A673 (cell line): ENCODE measurements at regions not wholly inside any gene's neighbourhood (a gene's known extent, or its start where the extent isn't known, plus 50 kb on each side); places are given as distances from the start of the nearest gene placed in this dataset.

Experiments
- BruUV-seq: library from RNA; stranded (reverse); fragments of 400-500 nt; replicated peaks from 2 replicates; lab custom pipeline; 2021; lab: Mats Ljungman, UMichigan
- CTCF ChIA-PET: fragments of 300-600 bp; sonication (Branson Sonifier 250); formaldehyde crosslinking; loops from one replicate; lab custom pipeline; 2022; ENCODE audit warnings: antibody characterized with exemption; lab: Charles Lee
- POLR2A ChIA-PET: fragments of 300-600 bp; sonication (Branson Sonifier 250); formaldehyde crosslinking; loops from one replicate; lab custom pipeline; 2022; ENCODE audit warnings: antibody characterized with exemption; ENCODE audit not compliant: low non-redundant PET; lab: Charles Lee
- DNase-seq: peaks from one replicate; pipeline ENCODE4 v3.0.0-alpha.2; 2015; ENCODE audit warnings: low spot score
- H3K27ac ChIP-seq: fragments of 200-600 bp; sonication (generic); 2 replicates; pipeline ENCODE4 v1.5.1; 2016; ENCODE audit warnings: mixed run types, low read depth, mild to moderate bottlenecking, mixed read lengths, antibody characterized with exemption, low read length; ENCODE audit not compliant: poor library complexity, severe bottlenecking
- H3K27me3 ChIP-seq: fragments of 200-600 bp; sonication (generic); replicated peaks from 2 replicates; pipeline ENCODE4 v1.6.1; 2017; ENCODE audit warnings: mixed run types, low read depth, mild to moderate bottlenecking, mixed read lengths, antibody characterized with exemption, low read length; ENCODE audit not compliant: insufficient read depth, poor library complexity
- H3K36me3 ChIP-seq: fragments of 200-600 bp; sonication (generic); 2 replicates; pipeline ENCODE4 v1.6.1; 2016; ENCODE audit warnings: mixed run types, mild to moderate bottlenecking, mixed read lengths, antibody characterized with exemption, low read length; ENCODE audit not compliant: insufficient read depth, poor library complexity, severe bottlenecking
- H3K4me1 ChIP-seq: fragments of 200-600 bp; sonication (generic); 2 replicates; pipeline ENCODE4 v1.6.1; 2017; ENCODE audit warnings: mixed run types, mild to moderate bottlenecking, mixed read lengths, antibody characterized with exemption, low read length; ENCODE audit not compliant: insufficient read depth, poor library complexity, severe bottlenecking
- H3K4me3 ChIP-seq: fragments of 200-600 bp; sonication (generic); 2 replicates; pipeline ENCODE4 v1.5.1; 2016; ENCODE audit warnings: low read depth, mixed run types, mild to moderate bottlenecking, mixed read lengths, low read length; ENCODE audit not compliant: poor library complexity, severe bottlenecking
- H3K9me3 ChIP-seq: fragments of 200-600 bp; sonication (generic); 2 replicates; pipeline ENCODE4 v1.6.1; 2016; ENCODE audit warnings: mixed run types, low read depth, mild to moderate bottlenecking, mixed read lengths, antibody characterized with exemption, low read length; ENCODE audit not compliant: poor library complexity, severe bottlenecking
- CTCF ChIP-seq: fragments of 300-800, 200-600 bp; sonication (generic); conservative IDR thresholded peaks from 2 replicates; pipeline ENCODE4 v1.5.1; 2017; ENCODE audit warnings: low read depth, mild to moderate bottlenecking, antibody characterized with exemption, low read length, moderate library complexity, mixed read lengths
- EZH2 ChIP-seq: fragments of 200-600 bp; sonication (generic); IDR thresholded peaks from 2 replicates; pipeline ENCODE4 v1.6.1; 2017; ENCODE audit warnings: borderline replicate concordance, low read depth, mild to moderate bottlenecking, mixed read lengths, antibody characterized with exemption, low read length; ENCODE audit not compliant: poor library complexity, severe bottlenecking
- intact Hi-C: fragments of 100-400 bp; cut with micrococcal nuclease; formaldehyde crosslinking; loops from one replicate; pipeline ENCODE4 v1.10.0; 2022; ENCODE audit not compliant: unreplicated experiment

GRCh38 chr1:222914861-222915632 is 100.2 kb downstream of the DISP1 start:
- ChIA-PET CTCF (no interaction called here), POLR2A (no interaction called here)
- intact Hi-C loops: no loop called here

GRCh38 chr1:222916100-222916499 is 101.3 kb downstream of the DISP1 start:
- no TSS peak for BruUV-seq
- ChIA-PET CTCF (no interaction called here), POLR2A (no interaction called here)
- TF ChIP-seq CTCF: no peak
- no peak for TF ChIP-seq EZH2
- intact Hi-C loops: no loop called here
- no peaks in the 10 kb centered on the region for H3K4me1 ChIP-seq
- no peak overlapping the region for H3K4me3 ChIP-seq
- H3K27me3 ChIP-seq: no peaks in the 10 kb centered on the region
- H3K27ac ChIP-seq: no peak overlapping the region
- no peak for DNase-seq
- H3K9me3 ChIP-seq: no peaks in the 10 kb centered on the region
- no peaks in the 10 kb centered on the region for H3K36me3 ChIP-seq

More at GRCh38 chr1:222914861-222915632, 100.2 kb downstream of the DISP1 start:
- DNase-seq: no peak
- no peaks in the 10 kb centered on the region for H3K36me3 ChIP-seq
- no peaks in the 10 kb centered on the region for H3K9me3 ChIP-seq
- BruUV-seq: no TSS peak
- no peak overlapping the region for H3K27ac ChIP-seq
- H3K4me3 ChIP-seq: no peak overlapping the region
- no peaks in the 10 kb centered on the region for H3K4me1 ChIP-seq
- H3K27me3 ChIP-seq: no peaks in the 10 kb centered on the region
- no peak for TF ChIP-seq EZH2
- no peak for TF ChIP-seq CTCF

- H3K4me3 ChIP-seq: no peak overlapping the region
- H3K36me3 ChIP-seq: no peaks in the 10 kb centered on the region
- no peaks in the 10 kb centered on the region for H3K27me3 ChIP-seq
- H3K4me1 ChIP-seq: no peaks in the 10 kb centered on the region
- no peak overlapping the region for H3K27ac ChIP-seq
- POLR2A ChIA-PET: no interaction called here
- TF ChIP-seq EZH2 (no peak), CTCF (no peak)
- intact Hi-C loops: no loop called here
- H3K9me3 ChIP-seq: no peaks in the 10 kb centered on the region
- BruUV-seq: no TSS peak
- CTCF ChIA-PET: no interaction called here
- no peak for DNase-seq
These were observed 104.1 kb downstream of the DISP1 start for GRCh38 chr1:222918801-222919477.
